AG08395 (cell line): ENCODE measurements at regions not wholly inside any gene's neighbourhood (a gene's known extent, or its start where the extent isn't known, plus 50 kb on each side); places are given as distances from the start of the nearest gene placed in this dataset.

Experiments
- DNase-seq: peaks from one replicate; pipeline ENCODE4 v3.0.0; 2012; ENCODE audit warnings: mixed read lengths, low spot score

GRCh38 chr10:132115732-132116131 lies 50.0 kb downstream of the JAKMIP3 start:
- peak; percentile 50 for DNase-seq

- no peak for DNase-seq
Observed at GRCh38 chr10:132117146-132117545, 51.4 kb downstream of the JAKMIP3 start.

- DNase-seq, result no peak
Observed at GRCh38 chr10:132117636-132118190, 52.0 kb downstream of the JAKMIP3 start.

- DNase-seq, result no peak
Observed at GRCh38 chr10:132118366-132118765, 52.6 kb downstream of the JAKMIP3 start.

- DNase-seq, result no peak
Observed at GRCh38 chr10:132120200-132120599, 54.5 kb downstream of the JAKMIP3 start.

- no peak for DNase-seq
Observed at GRCh38 chr10:132120734-132121510, 55.2 kb downstream of the JAKMIP3 start.

GRCh38 chr10:132121511-132121830 lies 55.7 kb downstream of the JAKMIP3 start:
- DNase-seq, result no peak

GRCh38 chr10:132122097-132122861 lies 56.5 kb downstream of the JAKMIP3 start:
- DNase-seq, result no peak

- DNase-seq, result no peak
Observed at GRCh38 chr10:132122939-132123445, 57.2 kb downstream of the JAKMIP3 start.

GRCh38 chr10:132123606-132124005 lies 57.9 kb downstream of the JAKMIP3 start:
- no peak for DNase-seq

GRCh38 chr10:132124201-132124920 lies 58.6 kb downstream of the JAKMIP3 start:
- no peak for DNase-seq

GRCh38 chr10:132129431-132129830 lies 57.3 kb upstream of the DPYSL4 start:
- peak; percentile 30 for DNase-seq

GRCh38 chr10:132130286-132131265 lies 56.2 kb upstream of the DPYSL4 start:
- no peak for DNase-seq

GRCh38 chr10:132131581-132132420 lies 54.9 kb upstream of the DPYSL4 start:
- DNase-seq, result no peak

GRCh38 chr10:132132421-132132841 lies 54.3 kb upstream of the DPYSL4 start:
- no peak for DNase-seq

- no peak for DNase-seq
Observed at GRCh38 chr10:132133005-132133404, 53.7 kb upstream of the DPYSL4 start.

- no peak for DNase-seq
Observed at GRCh38 chr10:132133449-132134240, 53.1 kb upstream of the DPYSL4 start.

GRCh38 chr10:132134241-132135052 lies 52.3 kb upstream of the DPYSL4 start:
- DNase-seq, result no peak
